IMR-90 (cell line): ENCODE measurements at regions not wholly inside any gene's neighbourhood (a gene's known extent, or its start where the extent isn't known, plus 50 kb on each side); places are given as distances from the start of the nearest gene placed in this dataset.

Experiments
- ATAC-seq: fragments of 200-7000 bp; cut with Tn5 transposase; 2 replicates; pipeline ENCODE4 v1.9.1; 2020; ENCODE audit warnings: low read depth, mild to moderate bottlenecking, moderate library complexity
- BruUV-seq: library from RNA; stranded (reverse); fragments of 400-500 nt; replicated peaks from 2 replicates; lab custom pipeline; 2021; lab: Mats Ljungman, UMichigan
- CTCF ChIA-PET: fragments of 300-600 bp; formaldehyde crosslinking; extraction: SDS; loops from one replicate; lab custom pipeline; 2021; ENCODE audit warnings: antibody characterized with exemption; lab: Yijun Ruan, JAX
- POLR2A ChIA-PET: fragments of 300-600 bp; sonication (Branson Sonifier 250); formaldehyde crosslinking; loops from one replicate; lab custom pipeline; 2022; ENCODE audit warnings: antibody characterized with exemption; ENCODE audit not compliant: unreplicated experiment; lab: Charles Lee
- DNase-seq: peaks from one replicate; pipeline ENCODE4 v3.0.0; 2013
- H2AFZ ChIP-seq: replicated peaks from 2 replicates; pipeline ENCODE3; 2013; ENCODE audit warnings: low read length, mild to moderate bottlenecking; ENCODE audit not compliant: poor library complexity
- H2AK5ac ChIP-seq: 2 replicates; pipeline ENCODE4 v1.6.1; 2013; ENCODE audit warnings: low read depth, low read length, inconsistent platforms
- H2AK9ac ChIP-seq: replicated peaks from 2 replicates; pipeline ENCODE3; 2013; ENCODE audit warnings: mild to moderate bottlenecking, low read depth, low read length, moderate library complexity; ENCODE audit not compliant: poor library complexity
- H2BK120ac ChIP-seq: 2 replicates; pipeline ENCODE4 v1.6.1; 2013; ENCODE audit warnings: low read depth, low read length, inconsistent platforms
- H2BK15ac ChIP-seq: 3 replicates; pipeline ENCODE4 v1.6.1; 2013; ENCODE audit warnings: low read depth, low read length, inconsistent platforms
- H2BK20ac ChIP-seq: 2 replicates; pipeline ENCODE4 v1.6.1; 2013; ENCODE audit warnings: low read depth, mild to moderate bottlenecking, inconsistent platforms, low read length, moderate library complexity
- H2BK5ac ChIP-seq: 2 replicates; pipeline ENCODE4 v1.6.1; 2013; ENCODE audit warnings: mild to moderate bottlenecking, low read depth, low read length, inconsistent platforms; ENCODE audit not compliant: poor library complexity, severe bottlenecking
- H3K14ac ChIP-seq: replicated peaks from 2 replicates; pipeline ENCODE4 v1.6.1; 2013; ENCODE audit warnings: low read depth, low read length, inconsistent platforms
- H3K18ac ChIP-seq: 2 replicates; pipeline ENCODE4 v1.6.1; 2013; ENCODE audit warnings: low read depth, low read length, control low read depth
- H3K23ac ChIP-seq: 2 replicates; pipeline ENCODE4 v1.6.1; 2013; ENCODE audit warnings: low read depth, low read length, inconsistent platforms
- H3K27ac ChIP-seq: 2 replicates; pipeline ENCODE4 v1.5.1; 2013; ENCODE audit warnings: mild to moderate bottlenecking, control low read depth, low read length; ENCODE audit not compliant: insufficient read depth
- H3K27me3 ChIP-seq: 2 replicates; pipeline ENCODE4 v1.6.1; 2013; ENCODE audit warnings: low read length; ENCODE audit not compliant: control insufficient read depth, insufficient read depth
- H3K36me3 ChIP-seq: 2 replicates; pipeline ENCODE4 v1.6.1; 2013; ENCODE audit warnings: low read length, mixed read lengths; ENCODE audit not compliant: control insufficient read depth, insufficient read depth
- H3K4ac ChIP-seq: 2 replicates; pipeline ENCODE4 v1.6.1; 2013; ENCODE audit warnings: low read depth, low read length, inconsistent platforms
- H3K4me1 ChIP-seq: 2 replicates; pipeline ENCODE4 v1.6.1; 2013; ENCODE audit warnings: low read length, mixed read lengths; ENCODE audit not compliant: control insufficient read depth, insufficient read depth
- H3K4me2 ChIP-seq: 2 replicates; pipeline ENCODE4 v1.6.1; 2013; ENCODE audit warnings: low read depth, mild to moderate bottlenecking, control low read depth, low read length, moderate library complexity
- H3K4me3 ChIP-seq: 2 replicates; pipeline ENCODE4 v1.5.1; 2013; ENCODE audit warnings: low read depth, mild to moderate bottlenecking, control low read depth, low read length, moderate library complexity; ENCODE audit not compliant: insufficient read depth
- H3K56ac ChIP-seq: 2 replicates; pipeline ENCODE4 v1.6.1; 2013; ENCODE audit warnings: low read length, inconsistent platforms; ENCODE audit not compliant: insufficient read depth; ENCODE audit errors: extremely low read depth
- H3K79me1 ChIP-seq, 2 experiments: 2 replicates each; pipeline ENCODE4 v1.6.1; 2013; ENCODE audit warnings: low read length in 2 of 2, inconsistent platforms in 1 of 2, low read depth in 1 of 2
- H3K9ac ChIP-seq: 2 replicates; pipeline ENCODE4 v1.6.1; 2013; ENCODE audit warnings: low read depth, low read length, control low read depth
- H3K9me1 ChIP-seq: 2 replicates; pipeline ENCODE4 v1.6.1; 2013; ENCODE audit warnings: low read length, inconsistent platforms; ENCODE audit not compliant: insufficient read depth
- H3K9me3 ChIP-seq: 2 replicates; pipeline ENCODE4 v1.6.1; 2013; ENCODE audit warnings: low read length; ENCODE audit not compliant: control insufficient read depth, insufficient read depth
- H4K20me1 ChIP-seq: 2 replicates; pipeline ENCODE4 v1.6.1; 2013; ENCODE audit warnings: low read length, inconsistent platforms; ENCODE audit not compliant: insufficient read depth
- H4K5ac ChIP-seq: 2 replicates; pipeline ENCODE4 v1.6.1; 2013; ENCODE audit warnings: mild to moderate bottlenecking, low read depth, low read length, control low read depth
- H4K8ac ChIP-seq, 2 experiments: 2 replicates each; pipeline ENCODE4 v1.6.1; 2013; ENCODE audit warnings: low read depth in 2 of 2, low read length in 2 of 2, control low read depth in 1 of 2, inconsistent platforms in 1 of 2
- H4K91ac ChIP-seq: 2 replicates; pipeline ENCODE4 v1.6.1; 2013; ENCODE audit warnings: low read depth, low read length, inconsistent platforms; ENCODE audit not compliant: insufficient read depth
- BHLHE40 ChIP-seq: fragments of 150-350 bp; IDR thresholded peaks from 2 replicates; pipeline ENCODE4 v1.6.1; 2016; ENCODE audit warnings: mild to moderate bottlenecking, low read depth, low read length
- CEBPB ChIP-seq: IDR thresholded peaks from 2 replicates; pipeline ENCODE4 v1.6.1; 2012; ENCODE audit warnings: low read depth, low read length, improper control_type of control experiment
- FOS ChIP-seq: fragments of 150-350 bp; IDR thresholded peaks from 2 replicates; pipeline ENCODE4 v1.6.1; 2016; ENCODE audit warnings: low read depth, low read length
- WGBS, 2 experiments: methylation state at CpG; one replicate each; pipeline versions ENCODE4 v1.1.5 to v1.1.7; 2013; ENCODE audit warnings: missing lambda C conversion rate in 2 of 2; ENCODE audit not compliant: insufficient read length in 1 of 2; ENCODE audit errors: extremely low coverage in 2 of 2; 5-methylcytosine and 5-hydroxymethylcytosine counted together
- dilution Hi-C: fragments of 300-500 bp; cut with HindIII; formaldehyde crosslinking; loops from one replicate; pipeline ENCODE4 v1.14.3; 2018; ENCODE audit warnings: low sequenced_read_pairs; ENCODE audit not compliant: unreplicated experiment
- in situ Hi-C: fragments of 300-500 bp; cut with MboI; formaldehyde crosslinking; loops from 3 replicates; pipeline ENCODE4 v1.14.3; 2019; ENCODE audit warnings: low sequenced_read_pairs, inconsistent platforms, mixed read lengths
- intact Hi-C: fragments of 100-400 bp; cut with micrococcal nuclease; formaldehyde crosslinking; loops from 2 replicates; pipeline ENCODE4 v1.10.0; 2022

- peak overlapping the region; percentile 56 for H4K5ac ChIP-seq
- H3K9me1 ChIP-seq, result peaks cover 19% of the 10 kb centered on the region
- no TSS peak for BruUV-seq
- H4K91ac ChIP-seq, result peak overlapping the region; percentile 83
- H4K20me1 ChIP-seq, result no peaks in the 10 kb centered on the region
- peak overlapping the region; percentile 98 for H2BK120ac ChIP-seq
- peak overlapping the region; percentile 90 for H2AFZ ChIP-seq
- TF ChIP-seq FOS (no peak), CEBPB (peak; percentile 36; the same call in 1 of the 2 replicates), BHLHE40 (peak; percentile 19; the same call in 1 of the 2 replicates)
- no peaks in the 10 kb centered on the region for H3K9me3 ChIP-seq
- ATAC-seq (peak; percentile 31), DNase-seq (peak; percentile 76)
- H3K4me1 ChIP-seq, result peaks cover 29% of the 10 kb centered on the region
- H3K14ac ChIP-seq, result peak overlapping the region; percentile 73
- peak overlapping the region; percentile 56 for H2AK5ac ChIP-seq
- H3K27ac ChIP-seq, result peak overlapping the region; percentile 76
- H3K36me3 ChIP-seq, result no peaks in the 10 kb centered on the region
- ChIA-PET CTCF (interaction anchor here (1.3 to 1.6 kb wide), 2 partner anchors 41 to 146 kb away, joined by 3 to 8 read pairs; no protein-coding TSS in a partner anchor), POLR2A (interaction anchor here (0.9 kb wide), 1 partner anchor 10 kb away, joined by 3 read pairs; no protein-coding TSS in a partner anchor)
- H3K56ac ChIP-seq, result peak overlapping the region; percentile 75
- peak overlapping the region; percentile 90 for H2BK20ac ChIP-seq
- peak overlapping the region; percentile 78 to 98 for H4K8ac ChIP-seq
- H2BK5ac ChIP-seq, result peak overlapping the region; percentile 98
- peak overlapping the region; percentile 73 for H2AK9ac ChIP-seq
- peak overlapping the region; percentile 84 for H3K23ac ChIP-seq
- peak overlapping the region; percentile 73 for H3K4me2 ChIP-seq
- in situ Hi-C loops, result loop anchor here (25.0 kb wide), 1 partner anchor 914 kb away; no protein-coding TSS in a partner anchor
- dilution Hi-C loops, result no loop called here
- H3K4ac ChIP-seq, result peak overlapping the region; percentile 71
- no peaks in the 10 kb centered on the region for H3K27me3 ChIP-seq
- H3K79me1 ChIP-seq, result no peaks in the 10 kb centered on the region
- H2BK15ac ChIP-seq, result peak overlapping the region; percentile 9; the same call in 2 of the 3 replicates
- intact Hi-C loops, result loop anchor here (2.0 kb wide), 1 partner anchor 64 kb away; the partner anchor contains the start of gene WDR26
- 37% methylated on average over 5 of the region's 12 CpGs; no CpG with 5 or more reads in 1 of the 2 experiments for WGBS, 2 experiments
- peak overlapping the region; percentile 75 for H3K18ac ChIP-seq
- H3K9ac ChIP-seq, result peak overlapping the region; percentile 4; the same call in 1 of the 2 replicates
- peak overlapping the region; percentile 6; the same call in 1 of the 2 replicates for H3K4me3 ChIP-seq
These were observed 64.1 kb upstream of the WDR26 start for GRCh38 chr1:224498574-224499170.
